ENCODE measurements at regions not wholly inside any gene's neighbourhood (a gene's known extent, or its start where the extent isn't known, plus 50 kb on each side); places are given as distances from the start of the nearest gene placed in this dataset.

DNA sequence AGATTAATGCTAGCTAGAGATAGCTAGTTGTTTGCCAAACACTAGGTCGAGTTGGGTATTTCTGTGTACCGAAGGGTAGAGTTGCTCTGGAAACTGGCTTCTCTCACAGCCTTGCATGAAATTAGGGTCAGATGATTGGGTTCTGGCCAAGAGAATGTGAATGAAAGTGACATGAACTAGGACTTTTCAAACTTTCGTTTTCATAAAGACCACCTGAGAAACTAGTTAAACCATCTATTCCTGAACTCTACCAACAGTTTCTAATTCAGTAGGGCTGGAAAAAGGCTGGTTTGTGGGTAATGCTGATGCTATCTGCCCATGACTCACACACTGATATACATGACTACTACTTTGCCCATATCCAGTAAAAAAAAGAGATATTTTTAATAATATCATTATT is 157.6 kb downstream of the GASK1B start:
- TF ChIP-seq POLR2AphosphoS5 (IDR thresholded peaks at IDR 0.05; ENCODE audit: borderline replicate concordance, low read depth, low read length), result no peak
- no peak for TF ChIP-seq EZH2 (IDR thresholded peaks at IDR 0.05)
- no peak for TF ChIP-seq FOXP2 (optimal IDR thresholded peaks at IDR 0.05; ENCODE audit: control extremely low read depth, extremely low read length, insufficient read depth)

All from SK-N-MC (cell line).